CD4-positive, alpha-beta T cell treated with Interferon alpha-2 for 1 hour (primary cell): ENCODE measurements at regions not wholly inside any gene's neighbourhood (a gene's known extent, or its start where the extent isn't known, plus 50 kb on each side); places are given as distances from the start of the nearest gene placed in this dataset.

ENCODE experiments used
- DNase-seq, 2 donors: peaks; one replicate each; pipeline ENCODE4 v3.0.0-alpha.2; 2020 to 2022

- no peak for DNase-seq
These were observed 112.1 kb downstream of the DAD1 start for GRCh38 chr14:22476887-22477286.

- DNase-seq, result no peak
These were observed 112.8 kb downstream of the DAD1 start for GRCh38 chr14:22476005-22476751.

GRCh38 chr14:22475381-22475780 lies 113.6 kb downstream of the DAD1 start:
- no peak for DNase-seq

- no peak for DNase-seq
These were observed 114.2 kb downstream of the DAD1 start for GRCh38 chr14:22474730-22475351.

GRCh38 chr14:22472935-22473854 lies 115.8 kb downstream of the DAD1 start:
- peak in 1 of 2 donors; percentile 55 for DNase-seq

GRCh38 chr14:22472466-22472865 lies 116.6 kb downstream of the DAD1 start:
- DNase-seq, result no peak

- DNase-seq, result no peak
These were observed 117.4 kb downstream of the DAD1 start for GRCh38 chr14:22471545-22472121.

GRCh38 chr14:22469538-22470303 lies 119.3 kb downstream of the DAD1 start:
- DNase-seq, result no peak

- no peak for DNase-seq
These were observed 120.2 kb downstream of the DAD1 start for GRCh38 chr14:22468830-22469229.

GRCh38 chr14:22466491-22466890 lies 122.5 kb downstream of the DAD1 start:
- no peak for DNase-seq

- DNase-seq, result no peak
These were observed 123.7 kb downstream of the DAD1 start for GRCh38 chr14:22465201-22465840.

GRCh38 chr14:22464422-22465142 lies 124.4 kb downstream of the DAD1 start:
- DNase-seq, result no peak

- DNase-seq, result no peak
These were observed 125.3 kb downstream of the DAD1 start for GRCh38 chr14:22463763-22464173.

- DNase-seq, result no peak
These were observed 126.1 kb downstream of the DAD1 start for GRCh38 chr14:22462923-22463322.

GRCh38 chr14:22460461-22461195 lies 128.4 kb downstream of the DAD1 start:
- DNase-seq, result peak; percentile 27 to 28

GRCh38 chr14:22458737-22459136 lies 130.3 kb downstream of the DAD1 start:
- DNase-seq, result no peak

GRCh38 chr14:22456998-22457594 lies 131.9 kb downstream of the DAD1 start:
- DNase-seq, result no peak

GRCh38 chr14:22456421-22456820 lies 132.6 kb downstream of the DAD1 start:
- DNase-seq, result no peak

- no peak for DNase-seq
These were observed 136.7 kb downstream of the DAD1 start for GRCh38 chr14:22452330-22452729.

GRCh38 chr14:22450266-22450665 lies 138.8 kb downstream of the DAD1 start:
- DNase-seq, result no peak
